IMR-90 (cell line): ENCODE measurements at regions not wholly inside any gene's neighbourhood (a gene's known extent, or its start where the extent isn't known, plus 50 kb on each side); places are given as distances from the start of the nearest gene placed in this dataset.

Experiments used
- ATAC-seq: fragments of 200-7000 bp; cut with Tn5 transposase; 2 replicates; pipeline ENCODE4 v1.9.1; 2020; ENCODE audit warnings: low read depth, mild to moderate bottlenecking, moderate library complexity
- BruUV-seq: library from RNA; stranded (reverse); fragments of 400-500 nt; replicated peaks from 2 replicates; lab custom pipeline; 2021; lab: Mats Ljungman, UMichigan
- CTCF ChIA-PET: fragments of 300-600 bp; formaldehyde crosslinking; extraction: SDS; loops from one replicate; lab custom pipeline; 2021; ENCODE audit warnings: antibody characterized with exemption; lab: Yijun Ruan, JAX
- POLR2A ChIA-PET: fragments of 300-600 bp; sonication (Branson Sonifier 250); formaldehyde crosslinking; loops from one replicate; lab custom pipeline; 2022; ENCODE audit warnings: antibody characterized with exemption; ENCODE audit not compliant: unreplicated experiment; lab: Charles Lee
- DNase-seq: peaks from one replicate; pipeline ENCODE4 v3.0.0; 2013
- H2AFZ ChIP-seq: replicated peaks from 2 replicates; pipeline ENCODE3; 2013; ENCODE audit warnings: low read length, mild to moderate bottlenecking; ENCODE audit not compliant: poor library complexity
- H2AK5ac ChIP-seq: 2 replicates; pipeline ENCODE4 v1.6.1; 2013; ENCODE audit warnings: low read depth, low read length, inconsistent platforms
- H2AK9ac ChIP-seq: replicated peaks from 2 replicates; pipeline ENCODE3; 2013; ENCODE audit warnings: mild to moderate bottlenecking, low read depth, low read length, moderate library complexity; ENCODE audit not compliant: poor library complexity
- H2BK120ac ChIP-seq: 2 replicates; pipeline ENCODE4 v1.6.1; 2013; ENCODE audit warnings: low read depth, low read length, inconsistent platforms
- H2BK15ac ChIP-seq: 3 replicates; pipeline ENCODE4 v1.6.1; 2013; ENCODE audit warnings: low read depth, low read length, inconsistent platforms
- H2BK20ac ChIP-seq: 2 replicates; pipeline ENCODE4 v1.6.1; 2013; ENCODE audit warnings: low read depth, mild to moderate bottlenecking, inconsistent platforms, low read length, moderate library complexity
- H2BK5ac ChIP-seq: 2 replicates; pipeline ENCODE4 v1.6.1; 2013; ENCODE audit warnings: mild to moderate bottlenecking, low read depth, low read length, inconsistent platforms; ENCODE audit not compliant: poor library complexity, severe bottlenecking
- H3K14ac ChIP-seq: replicated peaks from 2 replicates; pipeline ENCODE4 v1.6.1; 2013; ENCODE audit warnings: low read depth, low read length, inconsistent platforms
- H3K18ac ChIP-seq: 2 replicates; pipeline ENCODE4 v1.6.1; 2013; ENCODE audit warnings: low read depth, low read length, control low read depth
- H3K23ac ChIP-seq: 2 replicates; pipeline ENCODE4 v1.6.1; 2013; ENCODE audit warnings: low read depth, low read length, inconsistent platforms
- H3K27ac ChIP-seq: 2 replicates; pipeline ENCODE4 v1.5.1; 2013; ENCODE audit warnings: mild to moderate bottlenecking, control low read depth, low read length; ENCODE audit not compliant: insufficient read depth
- H3K27me3 ChIP-seq: 2 replicates; pipeline ENCODE4 v1.6.1; 2013; ENCODE audit warnings: low read length; ENCODE audit not compliant: control insufficient read depth, insufficient read depth
- H3K36me3 ChIP-seq: 2 replicates; pipeline ENCODE4 v1.6.1; 2013; ENCODE audit warnings: low read length, mixed read lengths; ENCODE audit not compliant: control insufficient read depth, insufficient read depth
- H3K4ac ChIP-seq: 2 replicates; pipeline ENCODE4 v1.6.1; 2013; ENCODE audit warnings: low read depth, low read length, inconsistent platforms
- H3K4me1 ChIP-seq: 2 replicates; pipeline ENCODE4 v1.6.1; 2013; ENCODE audit warnings: low read length, mixed read lengths; ENCODE audit not compliant: control insufficient read depth, insufficient read depth
- H3K4me2 ChIP-seq: 2 replicates; pipeline ENCODE4 v1.6.1; 2013; ENCODE audit warnings: low read depth, mild to moderate bottlenecking, control low read depth, low read length, moderate library complexity
- H3K4me3 ChIP-seq: 2 replicates; pipeline ENCODE4 v1.5.1; 2013; ENCODE audit warnings: low read depth, mild to moderate bottlenecking, control low read depth, low read length, moderate library complexity; ENCODE audit not compliant: insufficient read depth
- H3K56ac ChIP-seq: 2 replicates; pipeline ENCODE4 v1.6.1; 2013; ENCODE audit warnings: low read length, inconsistent platforms; ENCODE audit not compliant: insufficient read depth; ENCODE audit errors: extremely low read depth
- H3K79me1 ChIP-seq, 2 experiments: 2 replicates each; pipeline ENCODE4 v1.6.1; 2013; ENCODE audit warnings: low read length in 2 of 2, inconsistent platforms in 1 of 2, low read depth in 1 of 2
- H3K9ac ChIP-seq: 2 replicates; pipeline ENCODE4 v1.6.1; 2013; ENCODE audit warnings: low read depth, low read length, control low read depth
- H3K9me1 ChIP-seq: 2 replicates; pipeline ENCODE4 v1.6.1; 2013; ENCODE audit warnings: low read length, inconsistent platforms; ENCODE audit not compliant: insufficient read depth
- H3K9me3 ChIP-seq: 2 replicates; pipeline ENCODE4 v1.6.1; 2013; ENCODE audit warnings: low read length; ENCODE audit not compliant: control insufficient read depth, insufficient read depth
- H4K20me1 ChIP-seq: 2 replicates; pipeline ENCODE4 v1.6.1; 2013; ENCODE audit warnings: low read length, inconsistent platforms; ENCODE audit not compliant: insufficient read depth
- H4K5ac ChIP-seq: 2 replicates; pipeline ENCODE4 v1.6.1; 2013; ENCODE audit warnings: mild to moderate bottlenecking, low read depth, low read length, control low read depth
- H4K8ac ChIP-seq, 2 experiments: 2 replicates each; pipeline ENCODE4 v1.6.1; 2013; ENCODE audit warnings: low read depth in 2 of 2, low read length in 2 of 2, control low read depth in 1 of 2, inconsistent platforms in 1 of 2
- H4K91ac ChIP-seq: 2 replicates; pipeline ENCODE4 v1.6.1; 2013; ENCODE audit warnings: low read depth, low read length, inconsistent platforms; ENCODE audit not compliant: insufficient read depth
- BHLHE40 ChIP-seq: fragments of 150-350 bp; IDR thresholded peaks from 2 replicates; pipeline ENCODE4 v1.6.1; 2016; ENCODE audit warnings: mild to moderate bottlenecking, low read depth, low read length
- CEBPB ChIP-seq: IDR thresholded peaks from 2 replicates; pipeline ENCODE4 v1.6.1; 2012; ENCODE audit warnings: low read depth, low read length, improper control_type of control experiment
- CTCF ChIP-seq: conservative IDR thresholded peaks from 2 replicates; pipeline ENCODE4 v1.5.1; 2012; ENCODE audit warnings: mild to moderate bottlenecking, low read depth, low read length, improper control_type of control experiment
- FOS ChIP-seq: fragments of 150-350 bp; IDR thresholded peaks from 2 replicates; pipeline ENCODE4 v1.6.1; 2016; ENCODE audit warnings: low read depth, low read length
- MAFK ChIP-seq: IDR thresholded peaks from 2 replicates; pipeline ENCODE4 v1.6.1; 2012; ENCODE audit warnings: low read depth, low read length, improper control_type of control experiment
- MAZ ChIP-seq: IDR thresholded peaks from 2 replicates; pipeline ENCODE4 v1.6.1; 2012; ENCODE audit warnings: low read depth, mild to moderate bottlenecking, low read length, improper control_type of control experiment, moderate library complexity, borderline replicate concordance
- MXI1 ChIP-seq: IDR thresholded peaks from 2 replicates; pipeline ENCODE4 v1.6.1; 2012; ENCODE audit warnings: low read depth, mild to moderate bottlenecking, low read length, moderate library complexity, borderline replicate concordance
- NFE2L2 ChIP-seq: fragments of 150-350 bp; IDR thresholded peaks from 2 replicates; pipeline ENCODE4 v1.6.1; 2016; ENCODE audit warnings: low read depth, mild to moderate bottlenecking, low read length
- POLR2A ChIP-seq: IDR thresholded peaks from 2 replicates; pipeline ENCODE4 v1.6.1; 2012; ENCODE audit warnings: mild to moderate bottlenecking, low read depth, low read length
- RAD21 ChIP-seq: IDR thresholded peaks from 2 replicates; pipeline ENCODE4 v1.6.1; 2012; ENCODE audit warnings: low read length, improper control_type of control experiment
- RCOR1 ChIP-seq: IDR thresholded peaks from 2 replicates; pipeline ENCODE4 v1.6.1; 2012; ENCODE audit warnings: mild to moderate bottlenecking, low read length, improper control_type of control experiment; ENCODE audit not compliant: insufficient replicate concordance
- RFX5 ChIP-seq: IDR thresholded peaks from 2 replicates; pipeline ENCODE4 v1.8.0; 2012; ENCODE audit warnings: low read depth, mild to moderate bottlenecking, low read length, moderate library complexity
- dilution Hi-C: fragments of 300-500 bp; cut with HindIII; formaldehyde crosslinking; loops from one replicate; pipeline ENCODE4 v1.14.3; 2018; ENCODE audit warnings: low sequenced_read_pairs; ENCODE audit not compliant: unreplicated experiment
- in situ Hi-C: fragments of 300-500 bp; cut with MboI; formaldehyde crosslinking; loops from 3 replicates; pipeline ENCODE4 v1.14.3; 2019; ENCODE audit warnings: low sequenced_read_pairs, inconsistent platforms, mixed read lengths
- intact Hi-C: fragments of 100-400 bp; cut with micrococcal nuclease; formaldehyde crosslinking; loops from 2 replicates; pipeline ENCODE4 v1.10.0; 2022

GRCh38 chr2:160658851-160659250 is 165.2 kb upstream of the RBMS1 start:
- no peaks in the 10 kb centered on the region for H3K27me3 ChIP-seq
- H3K9me1 ChIP-seq = peaks cover 2% of the 10 kb centered on the region; the same call in 1 of the 2 replicates
- H2AK9ac ChIP-seq = no peak overlapping the region
- H2BK15ac ChIP-seq = no peak overlapping the region
- POLR2A ChIA-PET = no interaction called here
- no peak overlapping the region for H3K4ac ChIP-seq
- CTCF ChIA-PET = no interaction called here
- no peak overlapping the region for H4K5ac ChIP-seq
- H3K36me3 ChIP-seq = no peaks in the 10 kb centered on the region
- no peak overlapping the region for H4K91ac ChIP-seq
- no peak overlapping the region for H2BK5ac ChIP-seq
- no peak overlapping the region for H2BK20ac ChIP-seq
- BruUV-seq = no TSS peak
- intact Hi-C loops (no loop called here), in situ Hi-C loops (no loop called here), dilution Hi-C loops (no loop called here)
- no peak overlapping the region for H3K23ac ChIP-seq
- no peak overlapping the region for H4K8ac ChIP-seq
- H3K4me2 ChIP-seq = no peak overlapping the region
- H3K9ac ChIP-seq = no peak overlapping the region
- no peak overlapping the region for H3K4me3 ChIP-seq
- H3K79me1 ChIP-seq = no peaks in the 10 kb centered on the region
- ATAC-seq (no peak), DNase-seq (no peak)
- H2AFZ ChIP-seq = no peak overlapping the region
- H2BK120ac ChIP-seq = no peak overlapping the region
- H3K14ac ChIP-seq = no peak overlapping the region
- H3K9me3 ChIP-seq = no peaks in the 10 kb centered on the region
- peaks cover 2% of the 10 kb centered on the region; the same call in 1 of the 2 replicates for H3K4me1 ChIP-seq
- H3K18ac ChIP-seq = no peak overlapping the region
- no peak for TF ChIP-seq BHLHE40
- TF ChIP-seq CTCF = no peak
- TF ChIP-seq MAFK = no peak
- TF ChIP-seq RCOR1 = no peak
- no peak for TF ChIP-seq RAD21
- TF ChIP-seq RFX5 = no peak
- no peak for TF ChIP-seq FOS
- TF ChIP-seq POLR2A = no peak
- TF ChIP-seq MAZ = no peak
- TF ChIP-seq CEBPB = no peak
- no peak for TF ChIP-seq MXI1
- no peak for TF ChIP-seq NFE2L2
- H2AK5ac ChIP-seq = no peak overlapping the region
- no peaks in the 10 kb centered on the region for H4K20me1 ChIP-seq
- no peak overlapping the region for H3K27ac ChIP-seq
- H3K56ac ChIP-seq = no peak overlapping the region
